CD14-positive monocyte (primary cell): ENCODE measurements at regions not wholly inside any gene's neighbourhood (a gene's known extent, or its start where the extent isn't known, plus 50 kb on each side); places are given as distances from the start of the nearest gene placed in this dataset.

Source experiments
- DNase-seq, 3 donors: peaks; one replicate each; pipeline ENCODE4 v3.0.0-alpha.2; 2011 to 2022
- H2AFZ ChIP-seq: 2 replicates; pipeline ENCODE4 v1.6.0; 2012; ENCODE audit warnings: mild to moderate bottlenecking, low read depth, low read length, inconsistent platforms; ENCODE audit not compliant: insufficient read depth, poor library complexity, severe bottlenecking
- H3K27ac ChIP-seq, 2 donors: 1 replicate in 1 of 2; 2 replicates in 1 of 2; pipeline ENCODE4 v1.5.1; 2012 to 2013; ENCODE audit warnings: low read length in 2 of 2, control low read depth in 1 of 2, inconsistent platforms in 1 of 2, low read depth in 1 of 2, mild to moderate bottlenecking in 1 of 2
- H3K27me3 ChIP-seq, 2 donors: one replicate each; pipeline versions ENCODE4 v1.6.0 to v1.6.1; 2011 to 2013; ENCODE audit warnings: low read length in 2 of 2; ENCODE audit not compliant: control insufficient read depth in 2 of 2, insufficient read depth in 2 of 2
- H3K36me3 ChIP-seq, 2 donors: replicated peaks in 1 of 2; 1 replicate in 1 of 2; 2 replicates in 1 of 2; pipeline versions ENCODE4 v1.5.1 to v1.6.1; 2012 to 2013; ENCODE audit warnings: low read length in 2 of 2, control low read depth in 1 of 2, inconsistent platforms in 1 of 2, mild to moderate bottlenecking in 1 of 2; ENCODE audit not compliant: insufficient read depth in 2 of 2, control insufficient read depth in 1 of 2
- H3K4me1 ChIP-seq, 2 donors: 1 replicate in 1 of 2; 2 replicates in 1 of 2; pipeline versions ENCODE4 v1.5.1 to v1.6.1; 2012 to 2013; ENCODE audit warnings: low read length in 2 of 2, control low read depth in 1 of 2, inconsistent platforms in 1 of 2, mild to moderate bottlenecking in 1 of 2, moderate library complexity in 1 of 2; ENCODE audit not compliant: insufficient read depth in 2 of 2, control insufficient read depth in 1 of 2
- H3K4me2 ChIP-seq: replicated peaks from 2 replicates; pipeline ENCODE3; 2012; ENCODE audit warnings: low read length, moderate library complexity, mild to moderate bottlenecking; ENCODE audit not compliant: poor library complexity, severe bottlenecking; ENCODE audit errors: extremely low read depth
- H3K4me3 ChIP-seq, 3 experiments: fragments of 200-600 bp in 1 of 3; sonication (generic) in 1 of 3; replicated peaks in 1 of 3; 1 replicate in 2 of 3; 2 replicates in 1 of 3; pipeline ENCODE4 v1.5.1; 2011 to 2013; ENCODE audit warnings: low read length in 3 of 3, mild to moderate bottlenecking in 3 of 3, control low read depth in 2 of 3, low read depth in 2 of 3, inconsistent platforms in 1 of 3, moderate library complexity in 1 of 3
- H3K79me2 ChIP-seq: 2 replicates; pipeline ENCODE4 v1.6.0; 2012; ENCODE audit warnings: mild to moderate bottlenecking, control low read depth, inconsistent platforms, low read length, moderate library complexity; ENCODE audit not compliant: insufficient read depth
- H3K9ac ChIP-seq: 2 replicates; pipeline ENCODE4 v1.6.0; 2017; ENCODE audit warnings: low read length, mild to moderate bottlenecking; ENCODE audit not compliant: insufficient read depth, poor library complexity, severe bottlenecking
- H3K9me3 ChIP-seq, 2 donors: replicated peaks in 1 of 2; 1 replicate in 1 of 2; 2 replicates in 1 of 2; pipeline versions ENCODE4 v1.5.1 to v1.6.1; 2012 to 2013; ENCODE audit warnings: low read length in 2 of 2, control low read depth in 1 of 2; ENCODE audit not compliant: control insufficient read depth in 1 of 2, insufficient read depth in 1 of 2
- H4K20me1 ChIP-seq: 2 replicates; pipeline ENCODE4 v1.6.0; 2012; ENCODE audit warnings: mild to moderate bottlenecking, low read length, control low read depth, moderate library complexity; ENCODE audit not compliant: insufficient read depth
- H3K27ac Mint-ChIP-seq, 7 donors: one replicate each; pipeline ENCODE4 v1.8.0; 2020; ENCODE audit warnings: mild to moderate bottlenecking in 7 of 7, mixed read lengths in 7 of 7, moderate library complexity in 6 of 7, inconsistent platforms in 2 of 7
- H3K27me3 Mint-ChIP-seq, 3 donors: one replicate each; pipeline ENCODE4 v1.8.0; 2021 to 2022; ENCODE audit warnings: low read depth in 3 of 3, mild to moderate bottlenecking in 3 of 3, mixed read lengths in 3 of 3, moderate library complexity in 3 of 3, inconsistent platforms in 1 of 3
- H3K36me3 Mint-ChIP-seq, 2 donors: one replicate each; pipeline ENCODE4 v1.8.0; 2020; ENCODE audit warnings: mixed read lengths in 2 of 2, inconsistent platforms in 1 of 2, mild to moderate bottlenecking in 1 of 2
- H3K4me1 Mint-ChIP-seq: one replicate; pipeline ENCODE4 v1.8.0; 2020; ENCODE audit warnings: mild to moderate bottlenecking, mixed read lengths
- H3K4me3 Mint-ChIP-seq, 2 donors: one replicate each; pipeline ENCODE4 v1.8.0; 2020; ENCODE audit warnings: mild to moderate bottlenecking in 2 of 2, mixed read lengths in 2 of 2, moderate library complexity in 1 of 2
- H3K9me3 Mint-ChIP-seq, 7 donors: one replicate each; pipeline ENCODE4 v1.8.0; 2020 to 2022; ENCODE audit warnings: mixed read lengths in 7 of 7, mild to moderate bottlenecking in 6 of 7, moderate library complexity in 6 of 7, inconsistent platforms in 2 of 7
- CTCF ChIP-seq: fragments of 200-600 bp; IDR thresholded peaks from one replicate; pipeline ENCODE4 v1.8.0; 2022; ENCODE audit warnings: antibody characterized with exemption, mild to moderate bottlenecking
- WGBS: methylation state at CpG from one replicate; pipeline ENCODE4 v1.1.5; 2013; ENCODE audit warnings: missing lambda C conversion rate; ENCODE audit not compliant: insufficient coverage; 5-methylcytosine and 5-hydroxymethylcytosine counted together
- intact Hi-C, 2 donors: fragments of 100-400 bp; cut with micrococcal nuclease; formaldehyde crosslinking; loops; one replicate each; pipeline versions ENCODE4 v1.15.0 to v1.15.1; 2023

- H3K4me1 ChIP-seq, result no peaks in the 10 kb centered on the region
- H3K9ac ChIP-seq, result no peak overlapping the region
- TF ChIP-seq CTCF, result no peak
- no peak overlapping the region for H3K4me3 ChIP-seq
- no peaks in the 10 kb centered on the region for H3K36me3 ChIP-seq
- H3K27ac ChIP-seq, result no peak overlapping the region
- WGBS, result 53% methylated on average over 2 of the region's 3 CpGs
- H3K79me2 ChIP-seq, result no peaks in the 10 kb centered on the region
- no peak overlapping the region for H2AFZ ChIP-seq
- H3K27me3 Mint-ChIP-seq, result peaks cover 1 to 6% (median 2%) of the 10 kb centered on the region in 3 donors
- no peak overlapping the region for H3K27ac Mint-ChIP-seq
- no peak for DNase-seq
- peaks cover 2% of the 10 kb centered on the region for H3K4me1 Mint-ChIP-seq
- H3K9me3 ChIP-seq, result no peaks in the 10 kb centered on the region
- peaks cover 0 to 5% (median 2%) of the 10 kb centered on the region in 7 donors for H3K9me3 Mint-ChIP-seq
- no peaks in the 10 kb centered on the region for H3K36me3 Mint-ChIP-seq
- H3K4me3 Mint-ChIP-seq, result no peak overlapping the region
- H3K27me3 ChIP-seq, result no peaks in the 10 kb centered on the region
- no peaks in the 10 kb centered on the region for H4K20me1 ChIP-seq
- H3K4me2 ChIP-seq, result no peak overlapping the region
- intact Hi-C loops, result no loop called here
Observed at GRCh38 chr12:92384571-92384970, 238.9 kb upstream of the BTG1 start.

- Histone ChIP-seq H3K27ac (no peak overlapping the region), H2AFZ (no peak overlapping the region), H3K79me2 (no peaks in the 10 kb centered on the region), H3K4me2 (no peak overlapping the region), H3K9ac (no peak overlapping the region), H3K4me1 (no peaks in the 10 kb centered on the region), H3K4me3 (no peak overlapping the region), H3K9me3 (no peaks in the 10 kb centered on the region), H3K36me3 (no peaks in the 10 kb centered on the region), H4K20me1 (no peaks in the 10 kb centered on the region), H3K27me3 (no peaks in the 10 kb centered on the region)
- no peak for TF ChIP-seq CTCF
- intact Hi-C loops, result no loop called here
- H3K9me3 Mint-ChIP-seq, result peaks cover 0 to 4% (median 0%) of the 10 kb centered on the region in 7 donors
- peaks cover under 1% of the 10 kb centered on the region for H3K4me1 Mint-ChIP-seq
- no peaks in the 10 kb centered on the region for H3K36me3 Mint-ChIP-seq
- WGBS, result no CpG with 5 or more reads among the region's 3 CpGs
- peaks cover 1 to 5% (median 2%) of the 10 kb centered on the region in 3 donors for H3K27me3 Mint-ChIP-seq
- DNase-seq, result no peak
- H3K4me3 Mint-ChIP-seq, result no peak overlapping the region
- H3K27ac Mint-ChIP-seq, result no peak overlapping the region
Observed at GRCh38 chr12:92382383-92382878, 236.8 kb upstream of the BTG1 start.
